GM12864 (cell line): ENCODE measurements at regions not wholly inside any gene's neighbourhood (a gene's known extent, or its start where the extent isn't known, plus 50 kb on each side); places are given as distances from the start of the nearest gene placed in this dataset.
"Not testable (repeated sequence)": the region's sequence is repeated elsewhere in the genome, so short reads cannot be mapped to it uniquely, and the experiment has no call there.

Experiments used
- DNase-seq: peaks from one replicate; pipeline ENCODE4 v3.0.0-alpha.2; 2011; ENCODE audit warnings: low read depth
- H3K4me3 ChIP-seq: 2 replicates; pipeline ENCODE4 v1.5.1; 2011; ENCODE audit warnings: mild to moderate bottlenecking, low read depth, low read length, control low read depth
- CTCF ChIP-seq: IDR thresholded peaks from 2 replicates; pipeline ENCODE4 v1.5.1; 2011; ENCODE audit warnings: low read depth, mild to moderate bottlenecking, moderate library complexity, low read length, control low read depth, inconsistent platforms; ENCODE audit errors: missing control alignments

GRCh38 chr12:16785953-16786352 lies 180.0 kb upstream of the LMO3 start:
- H3K4me3 ChIP-seq, result no peak overlapping the region
- TF ChIP-seq CTCF, result no peak
- no peak for DNase-seq

- H3K4me3 ChIP-seq, result no peak overlapping the region
- DNase-seq, result no peak
- no peak for TF ChIP-seq CTCF
These were observed 179.6 kb upstream of the LMO3 start for GRCh38 chr12:16785524-16785923.

- H3K4me3 ChIP-seq, DNase-seq: not testable (repeated sequence)
These were observed 163.2 kb upstream of the LMO3 start for GRCh38 chr12:16769129-16769528.

GRCh38 chr12:16766736-16767135 lies 160.8 kb upstream of the LMO3 start:
- TF ChIP-seq CTCF, result no peak
- H3K4me3 ChIP-seq, result no peak overlapping the region
- no peak for DNase-seq

- H3K4me3 ChIP-seq, result no peak overlapping the region
- no peak for DNase-seq
- TF ChIP-seq CTCF, result no peak
These were observed 157.9 kb upstream of the LMO3 start for GRCh38 chr12:16763901-16764300.

- no peak for TF ChIP-seq CTCF
- no peak overlapping the region for H3K4me3 ChIP-seq
- DNase-seq, result no peak
These were observed 151.0 kb upstream of the LMO3 start for GRCh38 chr12:16756833-16757555.

- DNase-seq, result no peak
- H3K4me3 ChIP-seq, result no peak overlapping the region
- no peak for TF ChIP-seq CTCF
These were observed 124.8 kb upstream of the LMO3 start for GRCh38 chr12:16730772-16731171.
